ENCODE measurements at regions not wholly inside any gene's neighbourhood (a gene's known extent, or its start where the extent isn't known, plus 50 kb on each side); places are given as distances from the start of the nearest gene placed in this dataset.

- Histone ChIP-seq H3K9me3 (ENCODE audit: low read depth, low read length, poor library complexity, severe bottlenecking) (peaks cover 7% of the 10 kb centered on the region), H3K4me3 (ENCODE audit: low read depth, low read length, poor library complexity, severe bottlenecking) (no peak overlapping the region), H3K4me1 (ENCODE audit: insufficient read depth, low read length, poor library complexity, severe bottlenecking) (no peaks in the 10 kb centered on the region), H3K27me3 (replicated peaks; ENCODE audit: insufficient read depth, low read depth, low read length, poor library complexity) (no peaks in the 10 kb centered on the region), H3K27ac (ENCODE audit: low read depth, low read length, poor library complexity, severe bottlenecking) (no peak overlapping the region), H3K36me3 (ENCODE audit: insufficient read depth, low read length, poor library complexity, severe bottlenecking) (no peaks in the 10 kb centered on the region)
- no TSS peak for BruUV-seq (replicated peaks)
- intact Hi-C loops (cut with micrococcal nuclease; ENCODE audit: unreplicated experiment): no loop called here
- ChIA-PET CTCF (no interaction called here), POLR2A (ENCODE audit: low non-redundant PET) (no interaction called here)
- no peak for TF ChIP-seq EZH2 (IDR thresholded peaks at IDR 0.05; ENCODE audit: borderline replicate concordance, low read depth, low read length, poor library complexity, severe bottlenecking)
- TF ChIP-seq, protein P1, sequence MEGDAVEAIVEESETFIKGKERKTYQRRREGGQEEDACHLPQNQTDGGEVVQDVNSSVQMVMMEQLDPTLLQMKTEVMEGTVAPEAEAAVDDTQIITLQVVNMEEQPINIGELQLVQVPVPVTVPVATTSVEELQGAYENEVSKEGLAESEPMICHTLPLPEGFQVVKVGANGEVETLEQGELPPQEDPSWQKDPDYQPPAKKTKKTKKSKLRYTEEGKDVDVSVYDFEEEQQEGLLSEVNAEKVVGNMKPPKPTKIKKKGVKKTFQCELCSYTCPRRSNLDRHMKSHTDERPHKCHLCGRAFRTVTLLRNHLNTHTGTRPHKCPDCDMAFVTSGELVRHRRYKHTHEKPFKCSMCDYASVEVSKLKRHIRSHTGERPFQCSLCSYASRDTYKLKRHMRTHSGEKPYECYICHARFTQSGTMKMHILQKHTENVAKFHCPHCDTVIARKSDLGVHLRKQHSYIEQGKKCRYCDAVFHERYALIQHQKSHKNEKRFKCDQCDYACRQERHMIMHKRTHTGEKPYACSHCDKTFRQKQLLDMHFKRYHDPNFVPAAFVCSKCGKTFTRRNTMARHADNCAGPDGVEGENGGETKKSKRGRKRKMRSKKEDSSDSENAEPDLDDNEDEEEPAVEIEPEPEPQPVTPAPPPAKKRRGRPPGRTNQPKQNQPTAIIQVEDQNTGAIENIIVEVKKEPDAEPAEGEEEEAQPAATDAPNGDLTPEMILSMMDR (conservative IDR thresholded peaks at IDR 0.05; ENCODE audit: low read depth, low read length): no peak
- DNase-seq (ENCODE audit: low spot score): no peak
These were observed 98.0 kb upstream of the KIF2B start for GRCh38 chr17:53724726-53725125.

DNA sequence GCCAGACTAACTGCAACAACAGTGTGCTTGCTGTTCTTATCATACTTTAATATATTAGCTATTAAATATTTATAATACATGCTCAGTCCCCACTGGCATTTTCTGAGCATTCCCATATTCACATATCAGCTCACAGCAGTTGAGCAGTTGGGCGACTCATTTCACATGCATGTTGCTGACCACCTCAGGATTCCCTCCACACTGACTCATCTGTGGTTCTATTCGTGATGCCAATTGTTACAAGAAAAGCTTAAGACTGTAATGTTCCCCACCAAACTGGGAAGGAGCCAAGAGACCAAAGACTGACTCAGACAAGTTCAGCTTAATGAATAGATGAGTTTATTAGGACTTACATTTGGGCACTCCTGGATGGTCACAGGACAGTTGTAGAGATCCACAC lies 100.3 kb upstream of the KIF2B start:
- Histone ChIP-seq H3K27ac (ENCODE audit: low read depth, low read length, poor library complexity, severe bottlenecking) (no peak overlapping the region), H3K4me3 (ENCODE audit: low read depth, low read length, poor library complexity, severe bottlenecking) (no peak overlapping the region), H3K4me1 (ENCODE audit: insufficient read depth, low read length, poor library complexity, severe bottlenecking) (no peaks in the 10 kb centered on the region), H3K9me3 (ENCODE audit: low read depth, low read length, poor library complexity, severe bottlenecking) (no peaks in the 10 kb centered on the region), H3K27me3 (replicated peaks; ENCODE audit: insufficient read depth, low read depth, low read length, poor library complexity) (no peaks in the 10 kb centered on the region), H3K36me3 (ENCODE audit: insufficient read depth, low read length, poor library complexity, severe bottlenecking) (no peaks in the 10 kb centered on the region)
- DNase-seq (ENCODE audit: low spot score): peak; percentile 26
- POLR2A ChIA-PET (ENCODE audit: low non-redundant PET): no interaction called here
- intact Hi-C loops (cut with micrococcal nuclease; ENCODE audit: unreplicated experiment): no loop called here
- no TSS peak for BruUV-seq (replicated peaks)
- CTCF ChIA-PET: no interaction called here
- TF ChIP-seq, protein P1 (conservative IDR thresholded peaks at IDR 0.05; ENCODE audit: low read depth, low read length): no peak
- TF ChIP-seq EZH2 (IDR thresholded peaks at IDR 0.05; ENCODE audit: borderline replicate concordance, low read depth, low read length, poor library complexity, severe bottlenecking): no peak

GRCh38 chr17:53721101-53721500 lies 101.6 kb upstream of the KIF2B start:
- H3K27ac ChIP-seq (ENCODE audit: low read depth, low read length, poor library complexity, severe bottlenecking): no peak overlapping the region
- no peak for TF ChIP-seq EZH2 (IDR thresholded peaks at IDR 0.05; ENCODE audit: borderline replicate concordance, low read depth, low read length, poor library complexity, severe bottlenecking)
- TF ChIP-seq, protein P1 (conservative IDR thresholded peaks at IDR 0.05; ENCODE audit: low read depth, low read length): no peak
- H3K36me3 ChIP-seq (ENCODE audit: insufficient read depth, low read length, poor library complexity, severe bottlenecking): no peaks in the 10 kb centered on the region
- no peaks in the 10 kb centered on the region for H3K4me1 ChIP-seq (ENCODE audit: insufficient read depth, low read length, poor library complexity, severe bottlenecking)
- no TSS peak for BruUV-seq (replicated peaks)
- no peaks in the 10 kb centered on the region for H3K9me3 ChIP-seq (ENCODE audit: low read depth, low read length, poor library complexity, severe bottlenecking)
- ChIA-PET POLR2A (ENCODE audit: low non-redundant PET) (no interaction called here), CTCF (no interaction called here)
- DNase-seq (ENCODE audit: low spot score): no peak
- intact Hi-C loops (cut with micrococcal nuclease; ENCODE audit: unreplicated experiment): no loop called here
- no peak overlapping the region for H3K4me3 ChIP-seq (ENCODE audit: low read depth, low read length, poor library complexity, severe bottlenecking)
- H3K27me3 ChIP-seq (replicated peaks; ENCODE audit: insufficient read depth, low read depth, low read length, poor library complexity): no peaks in the 10 kb centered on the region

All from A673 (cell line).